HepG2 (cell line): ENCODE measurements at regions not wholly inside any gene's neighbourhood (a gene's known extent, or its start where the extent isn't known, plus 50 kb on each side); places are given as distances from the start of the nearest gene placed in this dataset.

Source experiments
- HNF4G ChIP-seq, 2 experiments: sonication (generic) in 1 of 2; formaldehyde crosslinking in 1 of 2; IDR thresholded peaks; 2 replicates each; pipeline versions ENCODE4 v1.4.0 to v1.6.1; 2011 to 2020; ENCODE audit warnings: borderline replicate concordance in 2 of 2, low read depth in 2 of 2, mild to moderate bottlenecking in 2 of 2, low read length in 1 of 2, missing genetic modification reagents in 1 of 2, moderate library complexity in 1 of 2
- NRL ChIP-seq: sonication (generic); formaldehyde crosslinking; IDR thresholded peaks from 2 replicates; pipeline ENCODE4 v1.5.0; 2020; ENCODE audit warnings: missing genetic modification reagents, mild to moderate bottlenecking, moderate library complexity, borderline replicate concordance
- POLR2G ChIP-seq: fragments of 200-400 bp; formaldehyde crosslinking; IDR thresholded peaks from 2 replicates; pipeline ENCODE4 v1.6.1; 2018; ENCODE audit warnings: mild to moderate bottlenecking, low read depth, low read length, moderate library complexity
- SAFB2 ChIP-seq: sonication (generic); formaldehyde crosslinking; IDR thresholded peaks from 2 replicates; pipeline ENCODE4 v1.5.1; 2020; ENCODE audit warnings: missing genetic modification reagents, low read depth, mild to moderate bottlenecking, borderline replicate concordance
- STAT5B ChIP-seq: sonication (generic); formaldehyde crosslinking; IDR thresholded peaks from 2 replicates; pipeline ENCODE4 v1.4.0; 2020; ENCODE audit warnings: missing genetic modification reagents
- ZNF253 ChIP-seq: sonication (generic); formaldehyde crosslinking; IDR thresholded peaks from 2 replicates; pipeline ENCODE4 v1.8.0; 2022; ENCODE audit warnings: mild to moderate bottlenecking, missing genetic modification reagents, borderline replicate concordance
- ZZZ3 ChIP-seq: sonication (generic); formaldehyde crosslinking; IDR thresholded peaks from 2 replicates; pipeline ENCODE4 v1.4.0; 2020; ENCODE audit warnings: missing genetic modification reagents, mild to moderate bottlenecking, borderline replicate concordance
- TF ChIP-seq, protein P1 (sequence below): sonication (generic); formaldehyde crosslinking; IDR thresholded peaks from 2 replicates; pipeline ENCODE4 v1.5.1; 2020; ENCODE audit warnings: missing genetic modification reagents, mild to moderate bottlenecking, borderline replicate concordance
- TF ChIP-seq, protein P2 (sequence below): sonication (generic); formaldehyde crosslinking; IDR thresholded peaks from 2 replicates; pipeline ENCODE4 v1.5.0; 2020; ENCODE audit warnings: mild to moderate bottlenecking, missing genetic modification reagents, moderate library complexity

DNA sequence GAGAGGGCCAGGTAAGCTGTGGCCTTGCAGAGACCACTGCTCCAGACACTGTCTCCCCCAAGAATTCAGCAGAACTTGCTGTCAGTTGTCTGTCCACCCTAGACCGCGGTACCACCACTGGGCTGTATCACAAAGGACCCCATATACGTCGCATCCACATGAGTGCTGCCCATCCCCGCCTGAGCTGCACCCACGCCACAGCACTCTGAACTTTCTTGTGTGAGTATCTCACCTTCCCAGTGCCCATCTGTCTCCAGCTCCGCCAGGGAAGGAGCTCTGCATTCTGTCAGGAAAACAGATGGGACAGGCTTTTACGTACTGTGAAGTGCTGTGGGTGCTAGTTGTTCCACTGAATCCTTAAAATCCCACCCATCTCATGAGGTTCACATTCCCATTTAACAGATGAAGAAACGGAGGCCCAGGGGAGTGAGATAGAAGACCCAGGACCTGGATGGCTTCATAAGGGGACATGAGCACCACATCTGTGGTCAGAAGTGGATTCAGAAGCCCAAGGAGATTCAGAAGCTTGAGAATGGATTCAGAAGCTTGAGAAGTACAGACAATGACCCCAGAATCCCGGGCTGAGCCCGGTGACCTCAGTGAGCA, 102.5 kb upstream of the ZMIZ1 start:
- TF ChIP-seq, protein P1, sequence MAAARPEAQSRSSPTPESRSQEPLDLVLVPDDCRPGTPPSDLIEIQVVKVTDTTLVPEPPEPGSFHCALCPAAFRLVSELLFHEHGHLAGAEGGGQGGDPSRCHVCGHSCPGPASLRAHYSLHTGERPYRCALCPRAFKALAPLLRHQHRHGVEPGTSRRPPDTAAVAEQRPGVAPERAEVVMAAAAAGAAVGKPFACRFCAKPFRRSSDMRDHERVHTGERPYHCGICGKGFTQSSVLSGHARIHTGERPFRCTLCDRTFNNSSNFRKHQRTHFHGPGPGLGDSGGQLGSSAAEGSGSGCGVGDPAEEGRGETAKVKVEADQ (CRISPR knock-in tag), result no peak
- no peak for TF ChIP-seq NRL
- TF ChIP-seq POLR2G, result no peak
- TF ChIP-seq ZNF253 (CRISPR knock-in tag), result no peak
- TF ChIP-seq ZZZ3 (CRISPR knock-in tag), result no peak
- TF ChIP-seq, protein P2, sequence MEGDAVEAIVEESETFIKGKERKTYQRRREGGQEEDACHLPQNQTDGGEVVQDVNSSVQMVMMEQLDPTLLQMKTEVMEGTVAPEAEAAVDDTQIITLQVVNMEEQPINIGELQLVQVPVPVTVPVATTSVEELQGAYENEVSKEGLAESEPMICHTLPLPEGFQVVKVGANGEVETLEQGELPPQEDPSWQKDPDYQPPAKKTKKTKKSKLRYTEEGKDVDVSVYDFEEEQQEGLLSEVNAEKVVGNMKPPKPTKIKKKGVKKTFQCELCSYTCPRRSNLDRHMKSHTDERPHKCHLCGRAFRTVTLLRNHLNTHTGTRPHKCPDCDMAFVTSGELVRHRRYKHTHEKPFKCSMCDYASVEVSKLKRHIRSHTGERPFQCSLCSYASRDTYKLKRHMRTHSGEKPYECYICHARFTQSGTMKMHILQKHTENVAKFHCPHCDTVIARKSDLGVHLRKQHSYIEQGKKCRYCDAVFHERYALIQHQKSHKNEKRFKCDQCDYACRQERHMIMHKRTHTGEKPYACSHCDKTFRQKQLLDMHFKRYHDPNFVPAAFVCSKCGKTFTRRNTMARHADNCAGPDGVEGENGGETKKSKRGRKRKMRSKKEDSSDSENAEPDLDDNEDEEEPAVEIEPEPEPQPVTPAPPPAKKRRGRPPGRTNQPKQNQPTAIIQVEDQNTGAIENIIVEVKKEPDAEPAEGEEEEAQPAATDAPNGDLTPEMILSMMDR (CRISPR knock-in tag), result no peak
- no peak for TF ChIP-seq HNF4G (IDR thresholded peaks at IDR 0.05; ENCODE audit: borderline replicate concordance, low read depth, low read length)
- no peak for TF ChIP-seq HNF4G (CRISPR knock-in tag; IDR thresholded peaks at IDR 0.05; ENCODE audit: borderline replicate concordance, low read depth)
- no peak for TF ChIP-seq STAT5B
- TF ChIP-seq SAFB2 (CRISPR knock-in tag), result no peak
